NCI-H2107 treated with DMSO at 0.1 percent for 48 hours (cell line): ENCODE measurements at regions not wholly inside any gene's neighbourhood (a gene's known extent, or its start where the extent isn't known, plus 50 kb on each side); places are given as distances from the start of the nearest gene placed in this dataset.
"Not testable (repeated sequence)": the region's sequence is repeated elsewhere in the genome, so short reads cannot be mapped to it uniquely, and the experiment has no call there.

Experiments
- DNase-seq: peaks from one replicate; lab custom pipeline; 2025; ENCODE audit not compliant: unreplicated experiment; lab: John Stamatoyannopoulos, UW

DNA sequence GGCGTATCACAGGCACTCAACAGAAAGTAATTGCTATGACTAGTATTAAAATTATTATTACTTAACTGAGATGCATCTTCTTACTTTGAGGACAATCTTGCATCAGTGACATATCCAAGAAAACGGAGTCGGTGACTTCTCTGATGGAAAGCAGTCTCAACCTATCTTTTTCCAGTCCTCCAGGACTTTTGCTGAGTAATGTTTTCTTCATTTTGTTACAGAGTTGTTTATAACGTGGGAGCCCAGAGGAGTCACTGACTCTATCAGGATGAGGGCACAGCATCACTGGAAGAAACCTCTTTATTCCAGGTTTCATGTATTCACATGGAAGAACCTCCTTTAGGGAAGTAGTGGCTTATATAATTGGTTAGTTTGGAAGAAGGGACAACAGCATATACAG lies 51.5 kb upstream of the MELK start:
- DNase-seq, result no peak

DNA sequence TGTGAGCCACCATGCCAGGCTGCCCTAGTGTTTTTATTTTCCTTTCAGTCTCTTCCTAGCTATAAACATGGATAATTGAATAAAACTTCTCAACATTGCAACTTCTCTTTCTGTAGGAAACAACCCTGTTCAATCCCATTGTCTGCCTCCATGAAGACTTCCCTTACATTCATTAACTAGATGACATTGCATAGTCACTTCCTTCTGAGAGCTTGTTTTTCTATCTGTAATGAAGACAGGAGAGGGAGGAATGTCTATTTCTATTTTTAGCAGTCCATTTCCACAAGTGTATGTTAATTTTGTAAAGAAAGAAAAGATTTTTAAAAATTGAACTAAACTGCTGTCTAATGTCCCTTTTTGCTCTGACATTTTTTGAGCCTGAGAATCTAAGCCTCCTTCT lies 55.6 kb upstream of the MELK start:
- DNase-seq, result no peak

DNA sequence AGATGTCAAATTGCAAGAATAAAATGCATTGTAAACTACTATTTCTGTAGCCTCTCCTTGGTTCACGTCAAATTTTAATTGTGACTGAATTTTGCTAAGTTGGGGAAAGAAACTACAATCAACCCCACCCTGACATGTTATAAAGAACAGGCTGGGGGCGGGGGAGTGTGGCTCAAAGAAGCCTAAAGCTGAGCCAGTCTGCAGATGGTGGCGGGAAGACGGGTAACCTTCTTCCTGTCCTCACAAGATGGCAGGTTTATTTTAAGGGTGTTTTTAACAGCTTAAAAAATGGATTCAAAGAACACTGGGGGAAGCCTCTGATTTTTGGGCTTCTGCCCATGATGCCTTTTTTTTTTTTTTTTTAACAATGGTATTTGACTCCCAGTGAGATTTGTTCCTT lies 68.5 kb upstream of the MELK start:
- DNase-seq, result no peak

DNA sequence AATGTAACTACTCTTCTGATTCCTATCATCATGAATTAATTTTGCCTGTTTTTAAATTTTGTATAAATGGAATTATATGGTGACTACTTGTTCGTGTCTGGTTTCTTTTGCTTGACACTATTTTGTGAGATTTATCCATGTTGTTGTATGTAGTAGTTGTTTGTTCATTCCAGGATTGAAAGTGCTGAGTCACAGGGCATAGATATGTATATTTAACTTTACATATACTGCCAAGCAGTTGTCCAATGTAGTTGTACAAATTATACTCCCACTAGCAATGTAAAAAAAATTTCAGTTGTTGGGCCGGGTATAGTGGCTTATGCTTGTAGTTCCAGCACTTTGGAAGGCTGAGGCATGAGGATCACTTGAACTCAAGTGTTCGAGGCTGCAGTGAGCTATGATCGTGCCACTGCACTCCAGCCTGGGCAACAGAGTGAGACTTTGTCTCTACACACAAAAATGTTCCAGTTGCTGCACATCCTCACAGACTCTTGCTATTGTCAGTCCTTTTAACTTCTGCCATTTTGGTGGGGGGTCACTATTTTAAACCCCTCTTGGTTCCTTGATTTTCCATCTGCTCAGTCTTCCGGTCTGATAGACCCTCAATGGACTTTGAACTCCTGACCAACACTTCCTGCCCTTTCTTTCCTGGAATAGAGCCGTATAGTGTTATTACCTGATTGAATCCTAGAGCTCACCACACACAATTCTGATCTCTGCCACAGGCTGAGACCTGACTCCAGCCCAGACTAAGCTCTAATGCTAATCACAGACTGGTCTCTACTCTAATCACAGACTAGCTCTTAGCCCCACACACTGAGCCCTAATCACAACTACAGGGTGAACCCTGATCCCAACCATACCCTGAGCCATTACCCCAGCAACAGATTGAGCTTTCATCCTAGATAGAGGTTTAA lies 69.3 kb upstream of the MELK start:
- DNase-seq, result no peak

DNA sequence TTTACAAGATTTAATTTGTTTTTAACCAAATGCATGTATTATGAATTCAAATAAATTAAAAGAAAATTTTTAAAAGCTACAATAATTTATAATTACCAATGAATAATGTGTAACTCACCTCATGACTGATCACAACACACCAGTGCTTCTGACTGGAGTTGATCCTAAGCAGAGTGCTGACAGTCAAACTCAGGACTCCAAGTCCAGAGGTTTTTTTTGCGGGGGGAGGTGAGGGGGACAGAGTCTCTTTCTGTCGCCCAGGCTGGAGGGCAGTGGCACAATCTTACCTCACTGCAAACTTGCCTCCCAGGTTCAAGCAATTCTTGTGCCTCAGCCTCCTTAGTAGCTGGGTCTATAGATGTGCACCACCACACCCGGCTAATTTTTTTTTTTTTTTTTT lies 71.0 kb upstream of the MELK start:
- DNase-seq, result no peak

DNA sequence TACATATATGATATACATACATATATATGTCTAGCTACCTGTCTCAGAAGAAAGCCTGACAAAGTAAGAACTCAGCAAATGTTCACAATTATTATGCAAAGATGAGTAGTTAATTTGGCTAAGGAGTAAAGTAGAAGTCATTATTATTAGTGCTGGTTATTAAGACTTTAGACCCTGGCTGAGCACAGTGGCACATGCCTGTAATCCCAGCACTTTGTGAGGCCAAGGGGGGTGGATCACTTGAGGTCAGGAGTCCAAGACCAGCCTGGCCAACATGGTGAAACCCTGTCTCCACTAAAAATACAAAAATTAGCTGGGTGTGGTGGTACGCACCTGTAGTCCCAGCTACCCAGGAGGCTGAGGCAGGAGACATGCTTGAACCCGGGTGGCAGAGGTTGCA lies 71.8 kb upstream of the MELK start:
- DNase-seq, result not testable (repeated sequence)

DNA sequence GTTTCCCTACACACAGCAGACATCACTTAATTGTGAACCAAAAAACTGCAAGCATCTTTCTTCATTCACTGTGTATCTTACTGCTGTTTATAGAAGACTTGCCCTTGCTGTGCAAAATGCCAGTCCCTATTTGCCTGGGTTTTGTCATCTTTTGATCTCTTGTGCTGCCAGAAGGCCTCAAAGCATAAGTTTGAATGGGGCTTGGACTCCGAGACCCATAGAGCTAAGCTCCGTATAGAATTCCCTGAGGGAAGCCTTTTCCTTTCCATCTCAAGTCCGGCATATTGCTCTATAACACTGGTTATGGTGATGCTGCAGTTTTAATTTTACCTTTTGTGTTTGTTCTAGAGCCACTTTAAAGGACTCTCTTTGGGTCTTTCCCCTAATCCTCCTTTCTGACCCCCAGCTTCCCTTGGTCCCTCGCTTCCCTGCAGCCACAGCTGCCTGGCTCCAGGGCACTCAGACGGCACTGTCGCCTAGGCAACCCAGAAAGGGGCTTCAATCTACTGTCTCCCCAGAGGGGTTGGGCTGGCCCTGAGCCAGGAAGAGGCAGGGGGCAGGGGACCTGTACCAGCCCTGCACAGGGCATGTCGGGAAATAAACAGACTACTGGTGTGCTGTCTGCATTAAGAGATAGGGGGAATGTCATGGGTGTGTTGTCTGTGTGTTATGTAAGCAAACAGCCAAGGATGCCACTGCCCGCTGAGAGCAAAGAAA lies 73.4 kb upstream of the MELK start:
- peak; percentile 65 for DNase-seq

DNA sequence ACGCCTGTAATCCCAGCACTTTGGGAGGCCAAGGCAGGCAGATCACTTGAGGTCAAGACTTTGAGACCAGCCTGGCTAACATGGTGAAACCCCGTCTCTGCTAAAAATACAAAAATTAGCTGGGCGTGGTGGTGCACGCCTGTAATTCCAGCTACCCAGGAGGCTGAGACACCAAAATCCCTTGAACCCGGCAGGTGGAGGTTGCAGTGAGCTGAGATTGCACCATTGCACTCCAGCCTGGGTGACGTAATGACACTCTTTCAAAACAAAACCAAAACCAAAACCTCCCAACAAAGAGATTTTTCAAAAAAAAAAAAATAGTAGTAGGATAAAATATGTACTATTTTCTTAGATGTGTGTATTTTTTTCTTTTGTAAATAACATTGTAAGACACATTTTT lies 79.1 kb upstream of the MELK start:
- DNase-seq, result not testable (repeated sequence)

DNA sequence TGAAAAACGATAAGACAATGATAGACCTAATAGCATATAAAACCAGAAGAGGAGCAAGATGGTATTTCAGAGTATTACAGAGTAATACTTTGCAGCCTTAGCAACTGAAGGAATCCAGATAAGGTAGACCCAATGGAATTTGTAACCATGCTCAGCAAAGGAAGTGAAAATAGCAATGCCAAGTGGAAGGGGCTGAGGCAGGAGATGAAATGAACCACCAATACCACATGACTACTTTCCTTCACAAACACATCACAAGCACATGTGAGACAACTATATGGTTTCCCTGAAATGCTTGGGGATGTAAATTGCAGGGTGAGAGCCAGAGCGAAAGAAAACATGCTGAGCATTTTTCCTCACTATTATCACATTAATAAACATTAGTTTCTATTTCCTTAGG lies 79.8 kb upstream of the MELK start:
- DNase-seq, result no peak

DNA sequence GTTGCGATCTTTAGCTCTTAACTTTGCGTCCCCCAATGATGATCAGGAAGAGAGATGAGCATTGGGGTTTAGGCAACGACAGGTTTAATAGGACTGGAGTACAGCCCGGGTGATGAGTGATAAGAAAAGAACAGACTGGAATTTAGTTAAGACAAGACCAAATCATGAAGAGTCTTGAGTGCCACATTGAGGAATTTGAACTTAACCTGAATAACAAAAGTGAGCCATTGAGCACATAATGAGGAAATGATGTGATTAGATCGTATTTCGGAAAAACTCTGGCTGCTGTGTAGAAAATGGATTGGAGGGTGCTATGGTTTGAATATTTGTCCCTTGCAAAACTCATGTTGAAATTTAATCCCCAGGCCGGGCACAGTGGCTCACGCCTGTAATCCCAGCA lies 83.2 kb upstream of the MELK start:
- DNase-seq, result no peak

DNA sequence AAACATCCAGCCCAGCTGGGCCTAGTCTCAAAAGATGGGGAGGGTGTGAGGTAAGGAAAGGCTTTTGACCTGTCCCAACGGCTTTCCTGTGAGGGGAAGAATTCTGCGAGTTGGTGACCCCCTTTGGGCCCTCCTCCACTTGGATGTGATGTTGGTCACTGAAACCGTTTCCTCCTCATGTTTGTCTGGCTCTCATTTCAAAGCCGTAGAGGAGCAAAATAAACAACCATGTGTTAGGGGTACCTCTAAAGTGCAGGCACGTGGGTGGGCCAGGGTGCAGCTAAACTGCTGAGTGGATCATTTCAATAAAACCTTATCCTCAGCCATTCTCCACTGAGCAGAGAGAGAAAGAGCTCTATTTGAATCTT lies 84.3 kb upstream of the MELK start:
- no peak for DNase-seq

DNA sequence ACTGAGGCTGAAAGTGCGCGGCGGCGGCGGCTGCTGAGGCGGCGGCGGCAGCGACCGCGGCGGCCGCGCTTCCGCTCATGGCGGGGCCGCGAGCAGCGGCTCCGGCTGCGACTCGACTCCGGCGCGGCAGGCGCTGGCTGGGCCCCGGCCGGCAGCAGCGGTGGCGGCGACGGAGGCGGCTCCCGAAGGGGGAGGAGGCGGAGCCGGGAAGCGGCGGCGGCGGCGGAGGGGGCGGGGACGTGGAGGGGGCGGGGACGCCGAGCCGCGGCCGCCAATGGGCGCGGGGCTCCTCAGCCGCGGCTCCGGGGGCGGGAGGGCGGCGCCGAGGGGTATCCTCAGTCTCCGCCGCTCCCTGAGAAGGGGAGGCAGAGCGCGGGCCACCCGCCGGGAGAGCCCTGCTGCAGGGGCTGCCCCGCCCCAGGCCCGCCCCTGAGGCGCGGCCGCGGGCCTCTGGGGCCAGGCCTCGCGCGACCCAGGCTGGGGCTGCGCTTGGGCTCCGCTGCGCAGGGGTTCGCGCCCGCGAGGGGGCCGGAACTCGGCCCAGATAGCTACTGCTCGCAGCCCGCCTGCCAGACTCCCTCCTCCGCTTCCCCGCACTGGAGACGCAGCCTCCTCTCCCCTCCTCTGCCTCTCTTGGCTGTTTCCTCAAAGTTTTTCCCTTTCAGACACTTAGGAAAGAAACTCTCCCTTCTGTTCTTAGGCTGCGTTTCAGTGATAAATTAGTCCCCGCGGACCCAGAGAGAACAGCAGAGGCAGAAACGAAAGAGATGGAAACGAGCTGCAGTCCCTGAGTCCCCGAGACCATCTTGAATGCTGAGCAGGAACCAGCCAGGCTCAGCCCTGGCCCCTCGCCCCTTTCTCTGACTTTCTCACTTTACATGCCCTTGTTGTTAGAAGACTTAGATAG lies 85.0 kb upstream of the MELK start:
- peak; percentile 65 for DNase-seq

DNA sequence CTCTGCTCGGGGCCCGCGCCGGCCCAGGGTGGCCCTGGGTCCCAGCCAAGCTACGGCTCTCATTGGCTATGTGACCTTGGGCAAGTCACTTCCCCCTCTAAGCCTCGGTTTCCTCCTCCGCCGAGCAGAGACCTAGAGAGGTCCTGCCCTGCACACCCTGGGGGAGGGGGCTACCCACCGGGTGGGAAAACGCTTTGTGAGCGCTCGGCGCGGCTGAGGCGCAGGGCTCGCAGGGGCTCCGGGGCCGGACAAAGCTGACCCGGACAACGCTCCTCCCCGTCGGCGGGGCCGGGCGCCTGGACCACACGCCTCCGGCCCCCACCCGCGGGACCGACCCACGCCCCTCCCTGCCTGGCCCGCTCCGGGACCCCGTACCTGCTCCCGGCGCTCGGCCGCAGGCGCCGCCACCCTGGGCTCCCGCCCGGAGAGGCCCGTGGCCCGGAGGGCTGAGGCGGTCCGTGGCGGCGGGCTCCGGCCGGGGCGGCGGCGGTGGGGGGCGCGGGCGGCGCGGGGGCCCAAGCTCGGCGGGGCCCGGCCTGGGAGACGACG lies 85.7 kb upstream of the MELK start:
- no peak for DNase-seq

DNA sequence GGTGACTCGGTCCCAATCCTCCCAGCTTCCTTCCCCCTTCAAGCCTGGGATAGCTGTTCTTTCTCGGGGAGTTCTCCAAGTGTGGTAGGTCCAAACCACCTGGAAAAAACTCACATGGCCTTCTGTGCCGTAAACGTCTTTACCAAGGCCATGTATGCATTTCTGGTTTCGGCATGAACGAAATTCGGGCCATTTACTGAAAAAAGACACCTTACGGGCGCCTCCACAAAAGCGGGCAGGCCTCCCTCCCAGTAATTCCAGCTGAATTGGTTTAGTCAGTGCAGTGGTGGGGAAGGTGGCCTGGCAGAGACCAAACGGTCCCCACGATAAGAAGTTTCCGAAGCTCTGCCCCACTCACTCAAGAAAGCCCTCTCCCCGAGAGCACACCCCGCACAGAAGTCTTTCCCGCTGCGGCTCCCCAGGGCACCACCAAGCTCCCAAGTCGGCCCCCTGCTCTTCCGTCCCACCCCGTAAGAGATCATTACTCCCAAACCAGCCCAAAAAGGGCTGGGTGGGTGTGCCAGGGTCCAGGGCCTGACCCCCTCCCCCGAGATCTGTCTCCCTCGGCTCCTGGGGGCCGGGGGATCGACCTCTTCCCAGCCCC lies 86.3 kb upstream of the MELK start:
- DNase-seq, result no peak

DNA sequence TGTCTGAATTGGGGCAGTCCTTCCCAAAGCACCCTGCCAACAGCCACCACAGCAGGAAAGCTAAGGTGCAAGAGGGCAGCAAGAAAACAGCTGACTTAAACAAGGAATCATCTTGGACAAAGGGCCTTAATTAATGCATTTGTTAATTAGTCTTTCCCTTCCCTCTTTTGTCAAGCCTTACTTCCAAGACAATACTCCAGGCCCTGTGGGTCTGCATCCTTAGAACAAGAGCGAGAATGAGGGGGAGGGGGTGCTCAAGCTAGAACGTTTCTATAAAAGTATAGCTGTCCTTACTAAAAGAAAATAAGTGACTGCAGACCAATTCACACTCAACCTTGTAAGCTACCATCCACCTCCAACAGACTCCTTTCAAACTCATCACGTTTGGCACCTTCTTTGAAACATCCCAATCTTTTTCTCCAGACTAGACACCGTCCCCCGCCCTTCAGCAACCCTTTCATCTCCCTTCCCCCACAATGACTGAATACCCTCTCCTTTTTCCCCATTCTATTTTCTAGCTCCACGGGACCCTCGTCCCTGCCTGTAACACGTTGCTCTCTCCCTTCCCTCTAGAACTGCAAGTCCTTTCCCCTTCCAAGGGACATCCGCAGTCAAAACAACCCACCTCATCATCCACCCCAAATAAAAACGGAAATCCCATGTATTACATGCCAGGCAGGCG lies 85.7 kb upstream of the RNF38 start:
- no peak for DNase-seq

DNA sequence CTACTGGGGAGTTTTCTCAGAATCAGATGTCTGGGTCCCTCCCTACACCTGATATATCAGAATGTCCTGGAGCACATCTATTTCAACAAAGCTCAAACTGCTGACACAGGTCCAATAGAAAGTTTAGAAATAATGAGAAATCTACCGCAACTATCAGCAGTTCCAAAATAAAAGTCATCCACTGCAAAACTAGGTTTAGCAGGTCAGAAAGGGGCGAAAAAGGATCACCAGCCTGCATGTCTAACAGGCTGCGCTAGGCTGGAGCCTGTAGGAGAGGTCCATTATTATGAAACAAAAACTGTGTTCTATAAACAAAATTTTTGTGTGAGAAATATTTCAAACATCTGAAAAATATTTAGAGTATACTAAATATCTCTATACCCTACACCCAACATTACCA lies 84.1 kb upstream of the RNF38 start:
- no peak for DNase-seq

DNA sequence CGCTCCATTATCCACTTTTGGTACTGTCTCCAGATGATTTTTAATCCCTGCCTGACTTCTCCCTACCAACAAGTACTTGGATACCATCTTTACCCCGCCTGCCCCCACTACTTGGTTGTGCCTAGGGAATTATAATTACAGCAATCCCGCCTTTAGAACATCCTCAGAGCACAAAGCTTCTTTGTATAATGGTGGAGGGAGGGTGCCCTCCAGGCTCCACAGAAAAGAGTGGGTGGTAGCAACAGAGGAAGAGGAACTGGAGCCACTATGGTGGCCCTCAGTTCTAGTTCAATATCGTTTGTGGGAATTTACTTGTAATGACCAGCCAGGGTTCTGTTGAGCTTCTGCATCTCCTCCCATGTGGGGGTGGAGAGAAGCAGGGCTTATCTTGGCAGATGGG lies 79.0 kb upstream of the RNF38 start:
- no peak for DNase-seq

DNA sequence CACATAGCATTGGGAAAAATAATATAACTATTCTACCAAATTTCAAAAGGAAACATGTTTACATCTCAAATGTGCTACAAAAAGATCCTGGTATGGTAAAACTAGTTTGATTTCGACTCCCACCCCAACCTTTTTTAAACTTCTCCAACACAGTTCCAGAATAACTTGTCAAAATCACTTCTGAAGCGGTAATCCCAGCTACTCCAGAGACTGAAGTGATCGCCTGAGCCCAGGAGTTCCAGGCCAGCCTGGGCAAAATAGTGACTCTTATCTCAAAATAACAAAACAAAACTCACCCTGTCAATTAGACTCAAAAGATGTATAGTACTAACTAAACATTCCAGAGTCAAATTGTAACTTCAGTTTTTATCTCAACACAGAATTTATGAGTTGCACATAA lies 71.3 kb upstream of the RNF38 start:
- DNase-seq, result no peak

DNA sequence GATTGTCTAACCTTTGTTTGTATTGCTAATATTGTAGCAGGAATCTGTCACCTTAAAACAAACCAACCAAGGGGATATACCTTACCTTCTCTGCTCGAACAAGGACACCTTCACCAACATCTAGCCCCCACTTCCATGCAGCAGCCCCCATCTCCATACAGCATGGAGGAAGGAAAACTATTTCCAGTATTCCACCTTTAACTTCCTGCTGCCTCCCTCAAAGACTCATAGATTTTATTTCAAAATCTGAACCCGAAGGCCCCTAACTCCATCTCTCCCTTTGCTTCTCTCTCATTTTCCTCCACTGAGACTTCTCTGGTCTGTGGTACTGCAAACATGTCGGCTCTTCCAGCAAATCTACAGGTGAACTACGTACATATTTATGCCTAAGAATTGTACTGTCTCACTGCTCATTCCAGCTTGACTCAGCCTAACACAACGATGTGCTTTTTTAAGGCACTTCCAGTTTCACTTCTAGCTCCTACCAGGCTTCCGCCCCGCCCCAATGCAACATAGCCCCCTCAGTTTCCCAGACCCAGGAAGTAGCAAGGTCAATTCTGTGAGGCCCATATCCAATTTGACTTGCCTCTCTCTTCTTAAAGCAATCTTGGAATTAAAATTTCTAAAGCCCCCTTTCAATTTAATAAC lies 70.7 kb upstream of the RNF38 start:
- no peak for DNase-seq

DNA sequence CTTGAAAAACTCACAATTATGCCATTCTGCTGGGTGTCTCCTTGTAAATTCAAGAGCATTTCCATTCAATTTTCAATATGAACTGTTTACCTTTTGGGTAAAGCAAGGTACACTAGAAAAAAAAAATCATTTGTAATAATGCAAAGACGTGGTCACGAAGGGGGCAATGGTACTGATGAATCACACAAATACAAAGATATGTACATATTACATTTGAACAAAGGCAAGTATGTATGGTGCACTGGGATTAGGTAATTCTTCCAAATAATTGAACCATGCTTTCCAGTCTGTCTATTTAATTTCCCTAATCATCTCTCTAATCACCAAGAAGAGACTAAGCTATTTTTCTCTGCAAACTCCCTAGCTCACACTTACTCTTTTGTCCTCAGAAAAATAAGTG lies 63.4 kb upstream of the RNF38 start:
- no peak for DNase-seq
